GM23248 (cell line): ENCODE measurements at regions not wholly inside any gene's neighbourhood (a gene's known extent, or its start where the extent isn't known, plus 50 kb on each side); places are given as distances from the start of the nearest gene placed in this dataset.

Source experiments
- EZH2 ChIP-seq: fragments of 200-600 bp; sonication (generic); IDR thresholded peaks from 2 replicates; pipeline ENCODE4 v1.6.1; 2018; ENCODE audit warnings: antibody characterized with exemption, mild to moderate bottlenecking; ENCODE audit not compliant: insufficient read depth, poor library complexity, severe bottlenecking
- EZH2phosphoT487 ChIP-seq: fragments of 200-600 bp; sonication (generic); IDR thresholded peaks from 2 replicates; pipeline ENCODE4 v1.6.1; 2018; ENCODE audit warnings: antibody characterized with exemption, moderate library complexity, mild to moderate bottlenecking, low read depth; ENCODE audit not compliant: insufficient read depth

DNA sequence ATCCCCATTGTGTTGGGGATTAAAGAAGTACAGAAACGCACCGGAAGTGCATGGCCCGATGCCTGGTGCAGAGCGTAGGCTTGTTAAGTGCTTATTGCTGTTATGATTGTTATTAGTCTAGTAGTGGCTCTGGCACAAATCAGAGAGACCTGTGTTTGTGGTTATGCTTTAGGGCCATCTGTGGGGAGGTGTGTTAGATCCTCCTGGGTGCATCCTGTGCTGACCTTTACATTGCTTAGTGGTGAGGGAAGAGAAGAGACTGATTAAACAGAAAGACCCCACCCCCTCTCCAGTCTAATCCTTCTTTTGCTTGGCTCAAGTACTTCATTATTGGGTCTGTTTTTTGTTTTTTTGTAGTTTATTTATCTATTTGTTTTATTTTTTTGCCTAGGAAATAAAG is 112.7 kb upstream of the SPRY4 start:
- TF ChIP-seq EZH2: no peak
- TF ChIP-seq EZH2phosphoT487: no peak
